Spleen (tissue), 11 donors: ENCODE measurements at regions not wholly inside any gene's neighbourhood (a gene's known extent, or its start where the extent isn't known, plus 50 kb on each side); places are given as distances from the start of the nearest gene placed in this dataset.

Experiments
- DNase-seq: peaks from one replicate; pipeline ENCODE4 v3.0.0-alpha.2; 2020
- H3K27ac ChIP-seq, 8 donors: fragments of 200-600 bp; sonication (generic) in 7 of 8; 1 replicate in 4 of 8; 2 replicates in 4 of 8; pipeline versions ENCODE4 v1.5.0 to v1.8.0; 2016 to 2021; ENCODE audit warnings: inconsistent platforms in 4 of 8, mild to moderate bottlenecking in 4 of 8, moderate library complexity in 1 of 8
- H3K27me3 ChIP-seq, 7 donors: fragments of 200-600 bp; sonication (generic) in 6 of 7; replicated peaks in 1 of 7; 1 replicate in 4 of 7; 2 replicates in 3 of 7; pipeline versions ENCODE4 v1.5.0 to v1.8.0; 2016 to 2021; ENCODE audit warnings: inconsistent platforms in 3 of 7, mild to moderate bottlenecking in 1 of 7
- H3K36me3 ChIP-seq, 6 donors: fragments of 200-600 bp; sonication (generic) in 5 of 6; 1 replicate in 4 of 6; 2 replicates in 2 of 6; pipeline versions ENCODE4 v1.5.0 to v1.8.0; 2016 to 2021; ENCODE audit warnings: inconsistent platforms in 2 of 6
- H3K4me1 ChIP-seq, 6 donors: fragments of 200-600 bp; sonication (generic) in 5 of 6; 1 replicate in 3 of 6; 2 replicates in 3 of 6; pipeline versions ENCODE4 v1.5.0 to v1.8.0; 2016 to 2021; ENCODE audit warnings: inconsistent platforms in 3 of 6
- H3K4me3 ChIP-seq, 8 donors: fragments of 200-600 bp; sonication (generic) in 7 of 8; 1 replicate in 4 of 8; 2 replicates in 4 of 8; pipeline versions ENCODE4 v1.5.0 to v1.8.0; 2016 to 2021; ENCODE audit warnings: inconsistent platforms in 4 of 8, mild to moderate bottlenecking in 4 of 8, moderate library complexity in 2 of 8
- H3K9me3 ChIP-seq, 8 donors: fragments of 200-600 bp; sonication (generic) in 7 of 8; 1 replicate in 4 of 8; 2 replicates in 4 of 8; pipeline versions ENCODE4 v1.5.0 to v1.8.0; 2016 to 2021; ENCODE audit warnings: inconsistent platforms in 4 of 8
- POLR2A ChIP-seq, 3 donors: fragments of 450-650 bp; IDR thresholded peaks; one replicate each; pipeline ENCODE4 v1.5.1; 2017; ENCODE audit warnings: antibody characterized with exemption in 3 of 3, mild to moderate bottlenecking in 1 of 3
- POLR2AphosphoS5 ChIP-seq, 3 donors: sonication (generic); formaldehyde crosslinking; IDR thresholded peaks; one replicate each; pipeline ENCODE4 v1.5.1; 2017; ENCODE audit warnings: antibody characterized with exemption in 3 of 3
- WGBS, 5 donors: extraction: QIAGEN DNeasy Blood & Tissue Kit in 3 of 5; methylation state at CpG; one replicate each; pipeline versions ENCODE4 v1.1.5 to v1.1.7; 2013 to 2018; 5-methylcytosine and 5-hydroxymethylcytosine counted together
- intact Hi-C: fragments of 100-400 bp; cut with DNase I; formaldehyde crosslinking; loops from one replicate; pipeline ENCODE4 v1.15.0; 2023; ENCODE audit warnings: low total_unique reads
- TF ChIP-seq, protein P1 (sequence below), 11 experiments: fragments of 200-600 bp in 7 of 11; fragments of 450-650 bp in 4 of 11; sonication (generic) in 4 of 11; IDR thresholded peaks in 8 of 11; conservative IDR thresholded peaks in 3 of 11; 1 replicate in 7 of 11; 2 replicates in 4 of 11; pipeline versions ENCODE4 v1.4.0 to v1.8.0; 2016 to 2021; ENCODE audit warnings: antibody characterized with exemption in 11 of 11, inconsistent platforms in 4 of 11, mild to moderate bottlenecking in 1 of 11
- donor health status: healthy with polysubstance abuse.
- donor health status: DM: no; HTN: no; CAD: no; lungs with moderate emphysema.
- donor health status: DM: no; HTN: no; CAD: no.
- donor health status: Bipolar disorder and iron deficiency.
- donor health status: healthy.
- donor health status: DM: no; HTN: no; CAD: no.
- donor health status: DM: yes; HTN: yes; CAD: no.

DNA sequence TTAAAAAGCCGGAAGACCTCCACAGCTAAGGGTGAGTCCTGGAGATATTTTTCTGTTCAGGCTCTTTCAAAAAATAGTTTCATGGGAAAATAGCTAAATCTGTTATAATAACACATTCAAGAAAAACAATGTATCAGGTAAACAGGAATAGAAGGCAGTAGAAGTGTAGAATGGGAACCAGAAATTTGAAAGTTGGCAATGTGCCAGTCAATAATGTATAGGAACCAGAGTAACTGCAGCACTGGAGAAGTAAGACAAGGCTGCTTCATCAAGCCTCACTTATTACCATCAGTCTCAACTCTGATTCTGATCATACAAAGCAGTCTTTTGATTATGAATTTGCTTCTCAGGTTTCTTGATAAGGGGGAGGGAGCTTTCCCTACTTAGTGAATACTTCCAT, 81.4 kb upstream of the VRK2 start:
- no peaks in the 10 kb centered on the region for H3K4me1 ChIP-seq
- WGBS, 5 donors: 93 to 100% (median 96%) methylated on average over 1 of the region's 1 CpG
- intact Hi-C loops: no loop called here
- no peak overlapping the region for H3K4me3 ChIP-seq
- H3K9me3 ChIP-seq: no peaks in the 10 kb centered on the region
- no peak for TF ChIP-seq POLR2AphosphoS5 (IDR thresholded peaks at IDR 0.05)
- TF ChIP-seq, protein P1, sequence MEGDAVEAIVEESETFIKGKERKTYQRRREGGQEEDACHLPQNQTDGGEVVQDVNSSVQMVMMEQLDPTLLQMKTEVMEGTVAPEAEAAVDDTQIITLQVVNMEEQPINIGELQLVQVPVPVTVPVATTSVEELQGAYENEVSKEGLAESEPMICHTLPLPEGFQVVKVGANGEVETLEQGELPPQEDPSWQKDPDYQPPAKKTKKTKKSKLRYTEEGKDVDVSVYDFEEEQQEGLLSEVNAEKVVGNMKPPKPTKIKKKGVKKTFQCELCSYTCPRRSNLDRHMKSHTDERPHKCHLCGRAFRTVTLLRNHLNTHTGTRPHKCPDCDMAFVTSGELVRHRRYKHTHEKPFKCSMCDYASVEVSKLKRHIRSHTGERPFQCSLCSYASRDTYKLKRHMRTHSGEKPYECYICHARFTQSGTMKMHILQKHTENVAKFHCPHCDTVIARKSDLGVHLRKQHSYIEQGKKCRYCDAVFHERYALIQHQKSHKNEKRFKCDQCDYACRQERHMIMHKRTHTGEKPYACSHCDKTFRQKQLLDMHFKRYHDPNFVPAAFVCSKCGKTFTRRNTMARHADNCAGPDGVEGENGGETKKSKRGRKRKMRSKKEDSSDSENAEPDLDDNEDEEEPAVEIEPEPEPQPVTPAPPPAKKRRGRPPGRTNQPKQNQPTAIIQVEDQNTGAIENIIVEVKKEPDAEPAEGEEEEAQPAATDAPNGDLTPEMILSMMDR (IDR thresholded peaks at IDR 0.05 in 8 of 11, conservative IDR thresholded peaks at IDR 0.05 in 3 of 11): no peak
- TF ChIP-seq POLR2A (IDR thresholded peaks at IDR 0.05): no peak
- H3K36me3 ChIP-seq: no peaks in the 10 kb centered on the region
- H3K27me3 ChIP-seq: no peaks in the 10 kb centered on the region
- no peak for DNase-seq
- no peak overlapping the region for H3K27ac ChIP-seq

DNA sequence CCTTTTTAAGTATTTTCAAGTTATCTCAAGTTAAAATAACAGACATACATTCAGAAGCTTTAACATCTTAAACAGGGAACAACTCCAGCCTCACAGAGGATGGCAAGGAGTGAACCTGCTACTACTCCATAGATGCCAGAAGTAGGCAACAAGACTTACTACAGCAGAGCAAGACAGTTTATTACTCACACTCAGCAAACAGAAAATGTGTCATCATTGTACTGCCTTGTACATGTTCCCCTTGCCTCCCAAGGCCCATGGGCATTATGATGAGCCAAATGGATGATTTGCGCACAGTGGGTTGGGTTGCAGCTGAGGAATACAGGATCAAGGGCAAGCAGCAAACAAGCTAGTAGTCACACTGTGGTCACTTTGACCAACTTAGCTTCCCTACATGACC, 80.6 kb upstream of the VRK2 start:
- no peak for DNase-seq
- intact Hi-C loops: no loop called here
- Histone ChIP-seq H3K27me3 (no peaks in the 10 kb centered on the region), H3K4me1 (no peaks in the 10 kb centered on the region), H3K9me3 (no peaks in the 10 kb centered on the region), H3K4me3 (no peak overlapping the region), H3K27ac (no peak overlapping the region), H3K36me3 (no peaks in the 10 kb centered on the region)
- 95 to 100% (median 96%) methylated on average over 1 of the region's 1 CpG for WGBS, 5 donors
- TF ChIP-seq, protein P1 (IDR thresholded peaks at IDR 0.05 in 8 of 11, conservative IDR thresholded peaks at IDR 0.05 in 3 of 11): no peak
- no peak for TF ChIP-seq POLR2A (IDR thresholded peaks at IDR 0.05)
- no peak for TF ChIP-seq POLR2AphosphoS5 (IDR thresholded peaks at IDR 0.05)

DNA sequence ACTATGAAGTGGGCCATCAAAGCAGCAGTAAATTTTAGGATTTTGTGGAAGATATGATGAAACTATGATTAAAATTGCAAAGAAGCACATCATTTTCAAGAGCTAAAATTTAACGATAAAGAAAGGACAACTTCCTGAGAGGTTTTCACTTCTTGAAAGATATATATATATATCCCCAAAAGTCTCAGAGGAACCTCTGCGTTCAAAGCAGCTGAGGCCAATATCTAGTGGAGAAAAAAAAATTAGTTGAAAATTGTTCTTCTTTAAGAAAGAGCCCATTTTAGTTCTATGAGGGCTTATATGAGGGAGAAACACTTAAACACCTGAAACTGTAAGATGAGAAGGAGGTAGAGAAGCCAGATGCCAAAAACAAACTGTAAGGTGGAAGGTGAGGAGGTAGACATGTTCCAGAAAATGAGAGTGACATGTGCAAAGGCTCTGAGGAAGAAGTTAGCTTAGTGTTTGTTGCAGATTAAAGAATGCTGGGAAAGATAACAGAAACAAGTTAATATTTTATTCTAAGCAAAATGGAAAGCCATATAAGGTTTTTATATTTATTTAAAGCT, 72.9 kb upstream of the VRK2 start:
- intact Hi-C loops: no loop called here
- Histone ChIP-seq H3K9me3 (peaks cover 0 to 14% (median 0%) of the 10 kb centered on the region in 8 donors), H3K27ac (no peak overlapping the region), H3K36me3 (no peaks in the 10 kb centered on the region), H3K4me1 (no peaks in the 10 kb centered on the region), H3K4me3 (no peak overlapping the region), H3K27me3 (no peaks in the 10 kb centered on the region)
- no peak for DNase-seq
- WGBS, 5 donors: 51 to 74% (median 64%) methylated on average over 2 of the region's 2 CpGs
- TF ChIP-seq, protein P1 (IDR thresholded peaks at IDR 0.05 in 8 of 11, conservative IDR thresholded peaks at IDR 0.05 in 3 of 11): no peak
- TF ChIP-seq POLR2A (IDR thresholded peaks at IDR 0.05) (no peak), POLR2AphosphoS5 (IDR thresholded peaks at IDR 0.05) (no peak)

DNA sequence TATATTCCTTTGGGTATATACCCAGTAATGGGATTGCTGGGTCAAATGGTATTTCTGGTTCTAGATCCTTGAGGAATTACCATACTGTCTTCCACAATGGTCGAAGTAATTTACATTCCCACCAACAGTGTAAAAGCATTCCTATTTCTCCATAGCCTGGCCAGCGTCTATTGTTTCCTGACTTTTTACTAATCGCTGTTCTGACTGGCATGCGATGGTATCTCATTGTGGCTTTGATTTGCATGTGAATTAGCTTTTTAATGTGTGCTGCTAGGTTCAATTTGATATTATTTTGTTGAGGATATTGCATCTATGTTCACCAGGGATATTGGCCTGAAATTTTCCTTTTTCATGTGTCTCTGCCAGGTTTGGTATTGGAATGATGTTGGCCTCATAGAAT, 67.4 kb upstream of the VRK2 start:
- Histone ChIP-seq H3K4me1 (no peaks in the 10 kb centered on the region), H3K27ac (no peak overlapping the region), H3K9me3 (no peaks in the 10 kb centered on the region), H3K36me3 (no peaks in the 10 kb centered on the region), H3K27me3 (no peaks in the 10 kb centered on the region), H3K4me3 (no peak overlapping the region)
- no peak for DNase-seq
- 87 to 100% (median 95%) methylated on average over 4 of the region's 4 CpGs for WGBS, 5 donors
- TF ChIP-seq, protein P1 (IDR thresholded peaks at IDR 0.05 in 8 of 11, conservative IDR thresholded peaks at IDR 0.05 in 3 of 11): no peak
- TF ChIP-seq POLR2AphosphoS5 (IDR thresholded peaks at IDR 0.05) (no peak), POLR2A (IDR thresholded peaks at IDR 0.05) (no peak)
- intact Hi-C loops: no loop called here
